ENCODE measurements at regions not wholly inside any gene's neighbourhood (a gene's known extent, or its start where the extent isn't known, plus 50 kb on each side); places are given as distances from the start of the nearest gene placed in this dataset.

DNA sequence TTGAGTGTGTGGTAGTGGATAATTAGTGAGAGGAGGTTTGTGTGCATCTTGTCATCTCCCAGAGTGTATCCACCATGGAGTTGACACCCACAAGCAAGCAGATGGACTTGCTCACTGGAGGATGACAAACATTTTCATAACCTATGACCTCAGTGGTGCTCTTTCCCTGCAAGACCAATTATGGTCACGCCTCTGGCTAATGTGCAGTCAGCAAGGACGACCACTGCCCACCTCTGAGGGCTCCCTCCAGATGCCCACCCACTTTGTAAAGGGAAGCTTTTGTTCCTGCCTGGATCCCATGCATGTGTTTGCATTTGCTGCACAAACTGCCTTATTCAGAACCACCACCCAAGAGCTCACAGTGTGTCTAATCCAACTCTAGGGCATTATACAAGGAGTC lies 982.8 kb downstream of the TMEM121 start:
- Mint-ChIP-seq H3K9me3 (peaks cover 99% of the 10 kb centered on the region), H3K27me3 (ENCODE audit: insufficient read depth, low read depth, poor library complexity) (no peaks in the 10 kb centered on the region), H3K27ac (no peak overlapping the region), H3K36me3 (ENCODE audit: low read depth) (peaks cover 44% of the 10 kb centered on the region), H3K4me3 (no peak overlapping the region), H3K4me1 (no peaks in the 10 kb centered on the region)
- no peaks in the 10 kb centered on the region for H3K4me1 ChIP-seq (ENCODE audit: insufficient read depth)
- no peaks in the 10 kb centered on the region for H4K20me1 ChIP-seq (replicated peaks; ENCODE audit: insufficient read depth)
- no peak overlapping the region for H3K4me3 ChIP-seq
- H3K27me3 ChIP-seq (ENCODE audit: insufficient read depth) = no peaks in the 10 kb centered on the region
- DNase-seq (ENCODE audit: low spot score) (no peak), ATAC-seq (no peak)
- H3F3A ChIP-seq (replicated peaks; ENCODE audit: low read depth) = no peaks in the 10 kb centered on the region
- H3K4me2 ChIP-seq = no peak overlapping the region
- no peaks in the 10 kb centered on the region for H3K79me2 ChIP-seq (replicated peaks; ENCODE audit: insufficient read depth)
- H2AFZ ChIP-seq = no peak overlapping the region
- TF ChIP-seq JUNB (IDR thresholded peaks at IDR 0.05; ENCODE audit: unreplicated experiment) (no peak), POLR2AphosphoS5 (IDR thresholded peaks at IDR 0.05; ENCODE audit: low read depth) (no peak), CREB1 (CRISPR knock-in tag; IDR thresholded peaks at IDR 0.05; ENCODE audit: low read depth) (no peak), ZNF114 (CRISPR knock-in tag; IDR thresholded peaks at IDR 0.05) (no peak), STAT1 (IDR thresholded peaks at IDR 0.05; ENCODE audit: unreplicated experiment) (no peak), EZH2phosphoT487 (IDR thresholded peaks at IDR 0.05; ENCODE audit: unreplicated experiment) (no peak), EZH2 (IDR thresholded peaks at IDR 0.05; ENCODE audit: low read depth, unreplicated experiment) (no peak), NANOG (IDR thresholded peaks at IDR 0.05; ENCODE audit: borderline replicate concordance) (no peak), ZNF331 (CRISPR knock-in tag; IDR thresholded peaks at IDR 0.05; ENCODE audit: low read depth) (no peak)
- TF ChIP-seq, protein P1, sequence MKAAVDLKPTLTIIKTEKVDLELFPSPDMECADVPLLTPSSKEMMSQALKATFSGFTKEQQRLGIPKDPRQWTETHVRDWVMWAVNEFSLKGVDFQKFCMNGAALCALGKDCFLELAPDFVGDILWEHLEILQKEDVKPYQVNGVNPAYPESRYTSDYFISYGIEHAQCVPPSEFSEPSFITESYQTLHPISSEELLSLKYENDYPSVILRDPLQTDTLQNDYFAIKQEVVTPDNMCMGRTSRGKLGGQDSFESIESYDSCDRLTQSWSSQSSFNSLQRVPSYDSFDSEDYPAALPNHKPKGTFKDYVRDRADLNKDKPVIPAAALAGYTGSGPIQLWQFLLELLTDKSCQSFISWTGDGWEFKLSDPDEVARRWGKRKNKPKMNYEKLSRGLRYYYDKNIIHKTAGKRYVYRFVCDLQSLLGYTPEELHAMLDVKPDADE (IDR thresholded peaks at IDR 0.05) = no peak
- TF ChIP-seq, protein P2, sequence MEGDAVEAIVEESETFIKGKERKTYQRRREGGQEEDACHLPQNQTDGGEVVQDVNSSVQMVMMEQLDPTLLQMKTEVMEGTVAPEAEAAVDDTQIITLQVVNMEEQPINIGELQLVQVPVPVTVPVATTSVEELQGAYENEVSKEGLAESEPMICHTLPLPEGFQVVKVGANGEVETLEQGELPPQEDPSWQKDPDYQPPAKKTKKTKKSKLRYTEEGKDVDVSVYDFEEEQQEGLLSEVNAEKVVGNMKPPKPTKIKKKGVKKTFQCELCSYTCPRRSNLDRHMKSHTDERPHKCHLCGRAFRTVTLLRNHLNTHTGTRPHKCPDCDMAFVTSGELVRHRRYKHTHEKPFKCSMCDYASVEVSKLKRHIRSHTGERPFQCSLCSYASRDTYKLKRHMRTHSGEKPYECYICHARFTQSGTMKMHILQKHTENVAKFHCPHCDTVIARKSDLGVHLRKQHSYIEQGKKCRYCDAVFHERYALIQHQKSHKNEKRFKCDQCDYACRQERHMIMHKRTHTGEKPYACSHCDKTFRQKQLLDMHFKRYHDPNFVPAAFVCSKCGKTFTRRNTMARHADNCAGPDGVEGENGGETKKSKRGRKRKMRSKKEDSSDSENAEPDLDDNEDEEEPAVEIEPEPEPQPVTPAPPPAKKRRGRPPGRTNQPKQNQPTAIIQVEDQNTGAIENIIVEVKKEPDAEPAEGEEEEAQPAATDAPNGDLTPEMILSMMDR (conservative IDR thresholded peaks at IDR 0.05; ENCODE audit: low read depth in 2 of 2) = no peak
- TF ChIP-seq, protein P3, sequence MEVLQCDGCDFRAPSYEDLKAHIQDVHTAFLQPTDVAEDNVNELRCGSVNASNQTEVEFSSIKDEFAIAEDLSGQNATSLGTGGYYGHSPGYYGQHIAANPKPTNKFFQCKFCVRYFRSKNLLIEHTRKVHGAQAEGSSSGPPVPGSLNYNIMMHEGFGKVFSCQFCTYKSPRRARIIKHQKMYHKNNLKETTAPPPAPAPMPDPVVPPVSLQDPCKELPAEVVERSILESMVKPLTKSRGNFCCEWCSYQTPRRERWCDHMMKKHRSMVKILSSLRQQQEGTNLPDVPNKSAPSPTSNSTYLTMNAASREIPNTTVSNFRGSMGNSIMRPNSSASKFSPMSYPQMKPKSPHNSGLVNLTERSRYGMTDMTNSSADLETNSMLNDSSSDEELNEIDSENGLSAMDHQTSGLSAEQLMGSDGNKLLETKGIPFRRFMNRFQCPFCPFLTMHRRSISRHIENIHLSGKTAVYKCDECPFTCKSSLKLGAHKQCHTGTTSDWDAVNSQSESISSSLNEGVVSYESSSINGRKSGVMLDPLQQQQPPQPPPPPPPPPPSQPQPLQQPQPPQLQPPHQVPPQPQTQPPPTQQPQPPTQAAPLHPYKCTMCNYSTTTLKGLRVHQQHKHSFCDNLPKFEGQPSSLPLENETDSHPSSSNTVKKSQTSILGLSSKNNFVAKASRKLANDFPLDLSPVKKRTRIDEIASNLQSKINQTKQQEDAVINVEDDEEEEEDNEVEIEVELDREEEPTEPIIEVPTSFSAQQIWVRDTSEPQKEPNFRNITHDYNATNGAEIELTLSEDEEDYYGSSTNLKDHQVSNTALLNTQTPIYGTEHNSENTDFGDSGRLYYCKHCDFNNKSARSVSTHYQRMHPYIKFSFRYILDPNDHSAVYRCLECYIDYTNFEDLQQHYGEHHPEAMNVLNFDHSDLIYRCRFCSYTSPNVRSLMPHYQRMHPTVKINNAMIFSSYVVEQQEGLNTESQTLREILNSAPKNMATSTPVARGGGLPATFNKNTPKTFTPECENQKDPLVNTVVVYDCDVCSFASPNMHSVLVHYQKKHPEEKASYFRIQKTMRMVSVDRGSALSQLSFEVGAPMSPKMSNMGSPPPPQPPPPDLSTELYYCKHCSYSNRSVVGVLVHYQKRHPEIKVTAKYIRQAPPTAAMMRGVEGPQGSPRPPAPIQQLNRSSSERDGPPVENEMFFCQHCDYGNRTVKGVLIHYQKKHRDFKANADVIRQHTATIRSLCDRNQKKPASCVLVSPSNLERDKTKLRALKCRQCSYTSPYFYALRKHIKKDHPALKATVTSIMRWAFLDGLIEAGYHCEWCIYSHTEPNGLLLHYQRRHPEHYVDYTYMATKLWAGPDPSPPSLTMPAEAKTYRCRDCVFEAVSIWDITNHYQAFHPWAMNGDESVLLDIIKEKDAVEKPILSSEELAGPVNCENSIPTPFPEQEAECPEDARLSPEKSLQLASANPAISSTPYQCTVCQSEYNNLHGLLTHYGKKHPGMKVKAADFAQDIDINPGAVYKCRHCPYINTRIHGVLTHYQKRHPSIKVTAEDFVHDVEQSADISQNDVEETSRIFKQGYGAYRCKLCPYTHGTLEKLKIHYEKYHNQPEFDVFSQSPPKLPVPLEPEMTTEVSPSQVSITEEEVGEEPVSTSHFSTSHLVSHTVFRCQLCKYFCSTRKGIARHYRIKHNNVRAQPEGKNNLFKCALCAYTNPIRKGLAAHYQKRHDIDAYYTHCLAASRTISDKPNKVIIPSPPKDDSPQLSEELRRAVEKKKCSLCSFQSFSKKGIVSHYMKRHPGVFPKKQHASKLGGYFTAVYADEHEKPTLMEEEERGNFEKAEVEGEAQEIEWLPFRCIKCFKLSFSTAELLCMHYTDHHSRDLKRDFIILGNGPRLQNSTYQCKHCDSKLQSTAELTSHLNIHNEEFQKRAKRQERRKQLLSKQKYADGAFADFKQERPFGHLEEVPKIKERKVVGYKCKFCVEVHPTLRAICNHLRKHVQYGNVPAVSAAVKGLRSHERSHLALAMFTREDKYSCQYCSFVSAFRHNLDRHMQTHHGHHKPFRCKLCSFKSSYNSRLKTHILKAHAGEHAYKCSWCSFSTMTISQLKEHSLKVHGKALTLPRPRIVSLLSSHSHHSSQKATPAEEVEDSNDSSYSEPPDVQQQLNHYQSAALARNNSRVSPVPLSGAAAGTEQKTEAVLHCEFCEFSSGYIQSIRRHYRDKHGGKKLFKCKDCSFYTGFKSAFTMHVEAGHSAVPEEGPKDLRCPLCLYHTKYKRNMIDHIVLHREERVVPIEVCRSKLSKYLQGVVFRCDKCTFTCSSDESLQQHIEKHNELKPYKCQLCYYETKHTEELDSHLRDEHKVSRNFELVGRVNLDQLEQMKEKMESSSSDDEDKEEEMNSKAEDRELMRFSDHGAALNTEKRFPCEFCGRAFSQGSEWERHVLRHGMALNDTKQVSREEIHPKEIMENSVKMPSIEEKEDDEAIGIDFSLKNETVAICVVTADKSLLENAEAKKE (CRISPR knock-in tag; IDR thresholded peaks at IDR 0.05) = no peak
- TF ChIP-seq, protein P4, sequence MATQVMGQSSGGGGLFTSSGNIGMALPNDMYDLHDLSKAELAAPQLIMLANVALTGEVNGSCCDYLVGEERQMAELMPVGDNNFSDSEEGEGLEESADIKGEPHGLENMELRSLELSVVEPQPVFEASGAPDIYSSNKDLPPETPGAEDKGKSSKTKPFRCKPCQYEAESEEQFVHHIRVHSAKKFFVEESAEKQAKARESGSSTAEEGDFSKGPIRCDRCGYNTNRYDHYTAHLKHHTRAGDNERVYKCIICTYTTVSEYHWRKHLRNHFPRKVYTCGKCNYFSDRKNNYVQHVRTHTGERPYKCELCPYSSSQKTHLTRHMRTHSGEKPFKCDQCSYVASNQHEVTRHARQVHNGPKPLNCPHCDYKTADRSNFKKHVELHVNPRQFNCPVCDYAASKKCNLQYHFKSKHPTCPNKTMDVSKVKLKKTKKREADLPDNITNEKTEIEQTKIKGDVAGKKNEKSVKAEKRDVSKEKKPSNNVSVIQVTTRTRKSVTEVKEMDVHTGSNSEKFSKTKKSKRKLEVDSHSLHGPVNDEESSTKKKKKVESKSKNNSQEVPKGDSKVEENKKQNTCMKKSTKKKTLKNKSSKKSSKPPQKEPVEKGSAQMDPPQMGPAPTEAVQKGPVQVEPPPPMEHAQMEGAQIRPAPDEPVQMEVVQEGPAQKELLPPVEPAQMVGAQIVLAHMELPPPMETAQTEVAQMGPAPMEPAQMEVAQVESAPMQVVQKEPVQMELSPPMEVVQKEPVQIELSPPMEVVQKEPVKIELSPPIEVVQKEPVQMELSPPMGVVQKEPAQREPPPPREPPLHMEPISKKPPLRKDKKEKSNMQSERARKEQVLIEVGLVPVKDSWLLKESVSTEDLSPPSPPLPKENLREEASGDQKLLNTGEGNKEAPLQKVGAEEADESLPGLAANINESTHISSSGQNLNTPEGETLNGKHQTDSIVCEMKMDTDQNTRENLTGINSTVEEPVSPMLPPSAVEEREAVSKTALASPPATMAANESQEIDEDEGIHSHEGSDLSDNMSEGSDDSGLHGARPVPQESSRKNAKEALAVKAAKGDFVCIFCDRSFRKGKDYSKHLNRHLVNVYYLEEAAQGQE (IDR thresholded peaks at IDR 0.05; ENCODE audit: unreplicated experiment) = no peak
- no peak overlapping the region for H3K27ac ChIP-seq (ENCODE audit: low read depth)
- H3K36me3 ChIP-seq (ENCODE audit: insufficient read depth) = peaks cover 5% of the 10 kb centered on the region; the same call in 1 of the 2 replicates
- H3K9me2 ChIP-seq (ENCODE audit: insufficient read depth) = no peaks in the 10 kb centered on the region
